Brain pericyte (primary cell): ENCODE measurements at regions not wholly inside any gene's neighbourhood (a gene's known extent, or its start where the extent isn't known, plus 50 kb on each side); places are given as distances from the start of the nearest gene placed in this dataset.

Experiments
- DNase-seq: peaks from one replicate; pipeline ENCODE4 v3.0.0-alpha.2; 2012; ENCODE audit warnings: low read depth, low spot score

- DNase-seq, result no peak
Observed at GRCh38 chr9:28600226-28600625, 1026.9 kb upstream of the C9orf72 start.

- DNase-seq, result no peak
Observed at GRCh38 chr9:28607843-28608242, 1034.6 kb upstream of the C9orf72 start.

DNA sequence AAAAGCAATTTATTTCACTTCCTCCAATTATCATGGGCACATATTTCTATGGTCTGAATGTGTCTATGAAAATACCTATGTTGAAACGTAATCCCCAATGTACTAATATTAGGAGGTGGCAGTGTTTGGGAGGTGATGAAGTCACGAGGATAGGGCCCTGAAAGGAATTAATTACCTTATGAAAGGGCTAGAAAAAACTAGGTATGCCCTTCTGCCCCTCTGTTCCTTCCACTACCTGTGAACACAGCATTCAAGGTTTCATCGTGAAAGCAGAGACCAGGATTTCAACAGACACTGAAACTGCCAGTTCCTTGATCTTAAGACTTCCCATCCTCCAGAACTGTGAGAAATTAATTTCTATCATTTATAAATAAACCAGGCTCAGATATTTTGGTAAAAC is 1037.1 kb upstream of the C9orf72 start:
- no peak for DNase-seq

DNA sequence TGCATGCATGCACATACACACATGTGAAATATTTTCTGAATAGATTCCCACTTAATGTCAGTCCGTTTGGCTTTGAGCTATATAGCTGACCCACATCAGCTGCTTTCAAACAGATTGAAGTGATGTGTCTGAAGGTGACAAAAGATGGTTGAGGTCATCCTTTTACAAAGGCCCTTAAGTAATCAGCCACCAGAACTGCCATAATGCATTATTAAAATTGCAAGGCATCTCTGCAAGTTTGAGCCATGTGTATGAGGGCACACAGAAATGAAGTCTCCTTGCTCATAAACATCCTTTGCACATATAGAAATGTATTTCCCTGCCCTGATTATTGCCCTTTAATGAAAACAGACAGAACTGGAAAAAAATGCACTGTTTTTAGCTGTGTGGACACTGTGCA is 1043.0 kb upstream of the C9orf72 start:
- no peak for DNase-seq

DNA sequence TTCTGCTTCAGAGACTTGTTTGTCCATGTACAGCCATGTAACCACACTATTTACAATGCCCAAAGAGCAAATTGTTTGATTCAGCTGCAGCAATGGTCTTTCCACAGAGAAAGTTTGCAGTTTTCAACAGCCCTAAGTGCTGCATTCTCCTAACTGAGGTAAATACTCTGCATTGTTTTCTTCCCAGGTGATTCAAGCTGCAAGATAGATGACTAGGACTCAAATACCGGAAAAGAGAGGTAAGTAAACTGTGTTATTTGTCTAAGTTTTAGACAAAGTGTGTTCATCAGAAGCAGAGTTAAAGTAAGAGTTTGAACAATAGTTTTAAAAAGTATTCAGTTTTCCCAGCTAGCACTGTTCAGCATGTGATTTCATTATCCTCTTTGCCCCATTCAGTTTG is 1046.7 kb upstream of the C9orf72 start:
- no peak for DNase-seq

GRCh38 chr9:28620661-28621060 is 1047.4 kb upstream of the C9orf72 start:
- DNase-seq, result no peak

DNA sequence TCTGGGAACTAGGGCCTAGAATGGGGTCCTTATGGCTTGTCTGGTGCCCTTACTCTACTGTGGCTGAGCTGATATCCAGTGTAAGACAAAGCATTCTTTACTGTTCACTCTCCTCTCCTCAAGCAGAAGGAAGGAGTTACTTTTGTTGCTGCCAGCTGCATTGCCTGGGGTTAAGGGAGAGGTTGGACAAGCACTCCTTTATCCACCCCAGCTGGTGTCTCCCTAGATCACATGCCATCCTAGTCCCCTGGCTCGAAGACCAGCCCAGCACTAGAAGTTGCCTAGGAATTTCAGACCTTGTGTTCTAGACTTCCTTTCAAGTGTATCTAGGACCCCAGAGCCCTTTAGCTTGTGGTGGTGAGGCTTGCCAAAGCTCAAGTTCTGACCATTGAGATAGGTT is 1051.5 kb upstream of the C9orf72 start:
- DNase-seq, result no peak

GRCh38 chr9:28628031-28628430 is 1054.8 kb upstream of the C9orf72 start:
- DNase-seq, result no peak

- DNase-seq, result no peak
Observed at GRCh38 chr9:28648723-28649122, 1075.4 kb upstream of the C9orf72 start.

DNA sequence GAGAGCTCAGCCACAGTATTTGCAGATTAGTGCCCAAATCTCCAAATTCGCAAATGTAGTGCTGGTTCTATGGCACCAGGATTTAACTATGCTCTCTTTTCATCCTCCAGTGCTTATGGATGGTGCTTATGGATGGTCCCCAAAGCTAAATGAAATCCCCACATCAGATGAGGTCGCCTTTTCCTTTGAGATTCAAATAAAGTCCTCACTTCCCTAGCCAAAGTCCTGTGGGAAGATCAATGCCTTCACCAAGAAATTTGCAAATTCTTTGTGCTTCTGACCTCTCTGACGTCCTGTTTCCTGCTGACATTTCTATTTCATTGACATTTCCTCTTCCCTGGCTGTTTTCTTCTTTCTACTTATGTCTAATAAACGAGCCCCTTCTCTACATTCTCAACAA is 1077.0 kb upstream of the C9orf72 start:
- no peak for DNase-seq

DNA sequence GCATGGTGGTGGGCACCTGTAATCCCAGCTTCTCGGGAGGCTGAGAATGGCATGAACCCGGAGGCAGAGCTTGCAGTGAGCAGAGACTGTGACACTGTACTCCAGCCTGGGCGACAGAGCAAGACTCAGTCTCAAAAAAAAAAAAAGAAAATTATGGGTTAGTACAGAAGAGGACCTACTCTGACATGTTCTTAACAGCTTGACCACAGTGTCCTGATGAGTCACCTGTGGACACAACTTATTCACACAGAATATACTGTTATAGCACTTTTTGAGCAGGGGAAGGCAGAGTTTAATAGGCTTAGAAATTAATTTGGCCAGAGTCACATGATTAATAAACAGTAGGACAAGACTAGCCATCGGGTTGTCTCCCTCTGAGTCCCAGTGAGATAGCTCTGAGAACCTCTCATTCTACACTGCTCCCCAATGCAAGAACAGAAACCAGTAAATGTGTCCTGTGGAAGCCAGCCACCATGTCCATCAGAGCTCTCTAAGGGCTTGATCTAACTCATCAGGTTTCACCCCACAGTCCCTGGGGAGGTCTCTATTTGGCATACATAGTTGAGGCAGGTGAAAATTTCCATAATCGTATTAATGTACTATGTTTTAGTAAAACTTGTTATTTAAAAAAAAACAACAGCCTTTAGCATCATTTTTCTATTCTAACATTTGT is 1077.9 kb upstream of the C9orf72 start:
- no peak for DNase-seq

- no peak for DNase-seq
Observed at GRCh38 chr9:28653216-28653615, 1079.9 kb upstream of the C9orf72 start.

- no peak for DNase-seq
Observed at GRCh38 chr9:28656727-28657126, 1083.4 kb upstream of the C9orf72 start.

GRCh38 chr9:28661853-28662252 is 1088.6 kb upstream of the C9orf72 start:
- no peak for DNase-seq

DNA sequence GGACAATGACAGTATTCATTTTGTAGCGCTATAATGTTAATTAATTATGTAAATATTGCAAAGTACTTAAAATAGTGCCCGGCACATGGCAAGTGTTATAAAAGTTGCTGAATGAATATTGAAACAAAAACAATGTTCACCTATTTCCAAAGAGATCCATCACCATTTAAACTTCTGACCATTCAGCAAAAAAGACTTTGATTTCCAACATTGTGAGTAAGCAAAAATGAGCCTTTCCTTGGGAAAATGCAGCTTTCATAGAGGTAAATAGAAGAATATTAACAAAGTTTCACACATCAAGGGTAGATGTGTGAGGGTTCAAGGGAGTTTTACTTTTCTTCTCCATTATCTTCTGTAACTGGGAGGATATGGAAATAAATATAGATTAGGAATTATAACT is 1089.4 kb upstream of the C9orf72 start:
- DNase-seq, result no peak

DNA sequence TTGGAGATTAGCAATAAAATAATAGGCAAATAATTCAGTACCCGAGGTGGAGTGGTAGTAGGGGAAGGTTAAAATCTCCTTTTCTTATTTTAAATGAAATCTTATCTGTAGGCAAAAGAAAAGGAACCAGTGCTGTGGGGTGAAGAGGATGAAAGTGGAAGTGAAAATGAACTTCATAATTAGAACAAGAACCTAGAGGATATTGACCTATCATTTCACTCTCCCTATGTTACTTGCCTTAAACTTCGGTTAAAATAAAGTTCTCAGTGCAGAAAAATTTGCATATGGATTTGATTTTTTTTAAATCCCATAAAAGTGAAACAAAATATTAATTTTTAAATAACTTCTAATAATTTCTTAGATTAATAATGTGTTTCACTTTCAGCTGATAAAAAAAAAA is 1094.9 kb upstream of the C9orf72 start:
- DNase-seq, result no peak

DNA sequence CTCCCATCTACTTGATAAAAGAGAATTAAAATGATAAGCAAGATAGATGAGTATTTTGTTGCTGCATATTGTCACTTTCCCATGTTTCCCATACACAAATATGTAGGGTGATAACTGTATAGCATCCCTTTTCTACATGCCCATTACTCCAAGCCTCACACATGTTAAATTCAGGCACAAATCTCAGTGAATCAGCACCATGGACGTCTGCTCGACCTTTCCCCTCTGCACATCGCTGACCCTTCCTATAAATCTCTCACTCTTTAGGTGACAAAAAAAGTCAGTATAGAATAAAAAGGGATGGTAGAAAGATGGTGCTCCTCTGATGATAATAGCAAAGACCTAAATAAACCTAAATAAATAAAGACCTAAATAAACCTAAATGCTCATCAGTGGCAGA is 1097.7 kb upstream of the C9orf72 start:
- no peak for DNase-seq

DNA sequence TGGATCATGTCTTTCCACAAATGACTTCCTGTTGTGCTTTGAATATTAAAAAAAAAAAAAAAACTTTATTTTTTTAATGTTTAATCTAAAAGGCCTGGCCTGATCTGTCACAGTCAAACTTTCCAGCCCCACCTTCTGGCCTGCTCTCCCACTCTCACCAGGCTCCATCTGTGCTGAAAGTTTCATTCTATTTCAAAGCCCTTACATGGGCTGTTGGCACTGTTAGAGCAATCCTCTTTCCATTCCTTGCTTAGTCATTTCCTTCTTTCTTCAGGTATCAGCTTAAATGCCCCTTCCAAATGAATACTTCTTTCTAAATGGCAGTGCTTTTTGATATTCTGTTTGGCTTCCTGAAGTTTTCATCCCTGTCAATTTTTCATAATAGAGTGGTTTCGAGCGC is 1104.8 kb upstream of the C9orf72 start:
- no peak for DNase-seq

DNA sequence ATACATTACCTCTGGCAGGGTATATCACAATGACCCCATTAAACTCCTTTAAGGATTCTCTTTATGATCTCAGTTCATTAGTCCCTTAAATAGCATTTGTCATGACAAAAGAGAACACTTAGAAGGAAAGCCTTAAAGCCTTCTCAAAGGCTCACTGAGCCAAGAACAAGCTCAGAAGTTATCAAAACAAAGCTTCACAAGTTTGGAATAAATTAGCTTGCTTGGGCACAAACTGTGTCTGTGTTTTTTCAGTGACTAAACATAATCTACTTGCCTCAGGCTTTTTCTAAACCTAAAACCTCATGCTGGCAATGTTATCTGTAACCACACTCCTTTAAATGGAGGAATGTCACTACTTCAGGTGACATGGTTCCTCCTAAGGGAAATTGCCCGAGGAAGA is 1114.9 kb upstream of the C9orf72 start:
- DNase-seq, result no peak

DNA sequence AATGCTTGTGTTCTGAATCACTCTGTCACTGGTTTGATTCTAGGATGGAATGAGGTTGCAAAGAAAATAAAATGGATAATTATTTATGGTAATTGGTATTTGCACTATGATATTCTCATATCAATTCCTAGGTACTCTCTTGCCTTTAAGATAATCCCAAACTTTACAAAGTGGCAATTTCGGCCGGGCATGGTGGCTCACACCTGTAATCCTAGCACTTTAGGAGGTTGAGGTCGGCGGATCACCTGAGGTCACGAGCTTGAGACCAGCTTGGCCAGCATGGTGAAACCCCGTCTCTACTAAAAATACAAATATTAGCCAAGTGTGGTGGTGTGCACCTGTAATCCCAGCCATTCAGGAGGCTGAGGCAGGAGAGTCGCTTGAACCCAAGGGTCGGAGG is 1118.7 kb upstream of the C9orf72 start:
- DNase-seq, result no peak

DNA sequence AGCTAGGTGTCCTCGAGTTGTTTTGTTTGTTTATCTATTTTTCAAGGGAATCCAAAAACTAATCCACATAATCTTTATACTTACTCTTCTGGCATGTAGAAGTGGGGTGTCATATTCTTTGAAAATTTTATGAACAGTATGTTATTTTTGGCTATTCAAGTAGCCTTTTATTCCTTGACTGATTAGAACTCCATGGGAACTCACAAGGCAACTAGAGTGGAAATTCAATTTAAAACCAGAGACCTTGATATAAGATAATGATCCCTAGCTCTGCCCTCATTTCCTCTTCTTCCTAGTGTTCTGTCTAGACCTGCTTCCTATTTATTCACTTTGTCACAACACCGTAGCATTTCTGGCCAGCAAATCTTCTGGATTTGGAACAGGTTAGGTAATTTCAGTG is 1123.7 kb upstream of the C9orf72 start:
- DNase-seq, result no peak

DNA sequence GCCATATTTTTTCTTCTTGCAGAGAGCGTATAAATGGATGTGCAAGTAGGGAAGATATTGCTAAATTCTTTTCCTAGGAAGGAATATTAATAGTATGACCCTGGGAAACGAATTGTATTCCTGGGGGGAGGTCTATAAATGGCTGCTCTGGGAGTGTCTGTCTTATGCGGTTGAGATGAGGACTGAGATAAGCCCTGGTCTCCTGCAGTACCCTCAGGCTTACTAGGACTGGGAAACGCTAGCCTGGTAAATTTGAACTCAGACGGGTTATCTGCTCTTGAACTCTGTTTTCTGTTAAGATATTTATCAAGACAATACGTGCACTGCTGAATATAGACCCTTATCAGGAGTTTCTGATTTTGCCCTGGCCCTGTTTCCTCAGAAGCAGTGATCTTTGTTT is 1126.4 kb upstream of the C9orf72 start:
- DNase-seq, result no peak

DNA sequence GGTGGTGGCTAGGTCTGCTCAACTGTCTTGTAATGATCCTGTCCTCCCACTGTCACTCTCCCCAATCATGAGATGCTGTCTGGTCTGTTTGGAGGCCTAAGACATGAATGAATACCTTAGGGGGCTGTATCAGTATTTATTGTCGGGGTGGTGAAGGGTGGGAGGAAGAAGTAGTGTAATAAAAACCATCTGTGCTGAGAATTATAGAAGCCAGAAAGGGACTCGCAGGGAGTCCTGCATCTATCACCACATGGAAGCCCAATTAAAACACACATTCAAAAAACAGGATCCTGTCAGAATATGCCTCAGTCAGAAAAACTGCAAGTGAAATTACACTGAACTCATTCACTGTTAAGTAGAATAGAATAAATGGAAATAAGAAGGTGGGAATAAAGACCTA is 1134.3 kb upstream of the C9orf72 start:
- DNase-seq, result no peak

DNA sequence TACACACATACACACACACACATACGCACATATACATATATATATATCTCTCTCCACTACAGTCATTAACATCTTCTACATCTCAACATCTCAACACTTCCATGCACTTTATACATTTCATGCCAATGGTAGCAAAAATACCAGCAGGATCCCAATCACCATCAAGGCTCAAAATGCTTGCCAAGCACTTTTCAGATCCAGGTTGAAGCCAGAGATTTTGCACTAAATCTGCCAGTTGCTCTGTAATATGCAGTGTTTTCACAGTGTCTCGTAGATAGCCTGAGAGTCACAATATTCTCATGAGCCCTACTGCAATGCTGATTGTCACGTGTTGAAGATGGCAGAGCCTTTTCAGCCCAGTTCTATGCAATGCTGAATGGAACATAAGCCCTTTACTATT is 1140.9 kb upstream of the C9orf72 start:
- no peak for DNase-seq
